K562 (cell line): ENCODE measurements at regions not wholly inside any gene's neighbourhood (a gene's known extent, or its start where the extent isn't known, plus 50 kb on each side); places are given as distances from the start of the nearest gene placed in this dataset.

Experiments used
- BCL6 ChIP-seq: fragments of 250-450 bp; sonication (Bioruptor Pico); IDR thresholded peaks from 2 replicates; pipeline ENCODE4 v1.4.0; 2020
- KLF13 ChIP-seq: fragments of 450-650 bp; IDR thresholded peaks from 2 replicates; pipeline ENCODE4 v1.6.1; 2016; ENCODE audit warnings: missing genetic modification characterization, low read depth, mild to moderate bottlenecking, missing compliant biosample characterization, moderate library complexity, borderline replicate concordance
- MYBL2 ChIP-seq, 2 experiments: fragments of 450-650 bp in 1 of 2; sonication (generic) in 1 of 2; formaldehyde crosslinking in 1 of 2; IDR thresholded peaks; 2 replicates each; pipeline versions ENCODE4 v1.6.1 to v1.8.1; 2017 to 2022; ENCODE audit warnings: borderline replicate concordance in 1 of 2, inconsistent platforms in 1 of 2, low read depth in 1 of 2, mild to moderate bottlenecking in 1 of 2, missing genetic modification reagents in 1 of 2, moderate library complexity in 1 of 2
- NRF1 ChIP-seq, 2 experiments: fragments of 450-650 bp; IDR thresholded peaks in 1 of 2; conservative IDR thresholded peaks in 1 of 2; 2 replicates each; pipeline ENCODE4 v1.6.1; 2014; ENCODE audit warnings: mild to moderate bottlenecking in 2 of 2
- RBM39 ChIP-seq: fragments of 200-400 bp; formaldehyde crosslinking; optimal IDR thresholded peaks from 2 replicates; pipeline ENCODE3; 2018; ENCODE audit warnings: low read depth, low read length
- TF ChIP-seq, protein P1 (sequence below), 3 experiments: IDR thresholded peaks in 2 of 3; conservative IDR thresholded peaks in 1 of 3; 2 replicates each; pipeline ENCODE4 v1.5.1; 2011 to 2012; ENCODE audit warnings: low read length in 3 of 3, mild to moderate bottlenecking in 3 of 3, control low read depth in 2 of 3, improper control_type of control experiment in 1 of 3, inconsistent platforms in 1 of 3, low read depth in 1 of 3, mixed read lengths in 1 of 3, moderate library complexity in 1 of 3; ENCODE audit not compliant: insufficient read depth in 2 of 3
- TF ChIP-seq, protein P2 (sequence below): fragments of 250-450 bp; sonication (Bioruptor Pico); IDR thresholded peaks from 2 replicates; pipeline ENCODE4 v1.4.0; 2020; ENCODE audit warnings: borderline replicate concordance
- TF ChIP-seq, protein P3 (sequence below): sonication (generic); formaldehyde crosslinking; IDR thresholded peaks from 2 replicates; pipeline ENCODE4 v1.9.0; 2022; ENCODE audit warnings: mild to moderate bottlenecking, missing genetic modification reagents

DNA sequence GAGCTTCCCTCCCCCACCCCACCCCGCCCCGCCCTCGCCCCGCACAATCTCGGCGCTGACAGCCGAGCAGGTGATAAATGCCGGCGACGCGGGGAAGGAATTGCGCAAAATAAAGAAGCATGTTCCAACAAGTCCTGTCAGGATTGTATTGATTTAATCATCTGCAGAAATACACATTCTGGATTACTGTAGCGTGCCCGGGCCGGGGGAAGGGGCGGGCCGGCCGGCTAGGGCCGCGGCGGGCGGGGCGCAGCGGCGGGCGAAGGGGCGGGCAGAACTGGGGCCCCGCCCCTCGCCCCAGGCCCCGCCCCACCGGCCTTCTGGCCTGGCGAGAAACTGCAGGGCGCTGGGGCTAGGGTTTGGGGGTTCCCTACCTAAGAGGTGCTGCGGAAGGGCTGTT, 88.9 kb upstream of the PAX2 start:
- TF ChIP-seq, protein P1, sequence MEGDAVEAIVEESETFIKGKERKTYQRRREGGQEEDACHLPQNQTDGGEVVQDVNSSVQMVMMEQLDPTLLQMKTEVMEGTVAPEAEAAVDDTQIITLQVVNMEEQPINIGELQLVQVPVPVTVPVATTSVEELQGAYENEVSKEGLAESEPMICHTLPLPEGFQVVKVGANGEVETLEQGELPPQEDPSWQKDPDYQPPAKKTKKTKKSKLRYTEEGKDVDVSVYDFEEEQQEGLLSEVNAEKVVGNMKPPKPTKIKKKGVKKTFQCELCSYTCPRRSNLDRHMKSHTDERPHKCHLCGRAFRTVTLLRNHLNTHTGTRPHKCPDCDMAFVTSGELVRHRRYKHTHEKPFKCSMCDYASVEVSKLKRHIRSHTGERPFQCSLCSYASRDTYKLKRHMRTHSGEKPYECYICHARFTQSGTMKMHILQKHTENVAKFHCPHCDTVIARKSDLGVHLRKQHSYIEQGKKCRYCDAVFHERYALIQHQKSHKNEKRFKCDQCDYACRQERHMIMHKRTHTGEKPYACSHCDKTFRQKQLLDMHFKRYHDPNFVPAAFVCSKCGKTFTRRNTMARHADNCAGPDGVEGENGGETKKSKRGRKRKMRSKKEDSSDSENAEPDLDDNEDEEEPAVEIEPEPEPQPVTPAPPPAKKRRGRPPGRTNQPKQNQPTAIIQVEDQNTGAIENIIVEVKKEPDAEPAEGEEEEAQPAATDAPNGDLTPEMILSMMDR (IDR thresholded peaks at IDR 0.05 in 2 of 3, conservative IDR thresholded peaks at IDR 0.05 in 1 of 3; ENCODE audit: insufficient read depth in 2 of 3, low read depth in 1 of 3, low read length in 3 of 3), result no peak
- TF ChIP-seq KLF13 (no peak), RBM39 (no peak), NRF1 (conservative IDR thresholded peaks at IDR 0.05 in 1 of 2, IDR thresholded peaks at IDR 0.05 in 1 of 2) (no peak), BCL6 (CRISPR knock-in tag) (no peak), MYBL2 (IDR thresholded peaks at IDR 0.05; ENCODE audit: low read depth) (no peak), MYBL2 (CRISPR knock-in tag; IDR thresholded peaks at IDR 0.05; ENCODE audit: borderline replicate concordance) (no peak)
- TF ChIP-seq, protein P2, sequence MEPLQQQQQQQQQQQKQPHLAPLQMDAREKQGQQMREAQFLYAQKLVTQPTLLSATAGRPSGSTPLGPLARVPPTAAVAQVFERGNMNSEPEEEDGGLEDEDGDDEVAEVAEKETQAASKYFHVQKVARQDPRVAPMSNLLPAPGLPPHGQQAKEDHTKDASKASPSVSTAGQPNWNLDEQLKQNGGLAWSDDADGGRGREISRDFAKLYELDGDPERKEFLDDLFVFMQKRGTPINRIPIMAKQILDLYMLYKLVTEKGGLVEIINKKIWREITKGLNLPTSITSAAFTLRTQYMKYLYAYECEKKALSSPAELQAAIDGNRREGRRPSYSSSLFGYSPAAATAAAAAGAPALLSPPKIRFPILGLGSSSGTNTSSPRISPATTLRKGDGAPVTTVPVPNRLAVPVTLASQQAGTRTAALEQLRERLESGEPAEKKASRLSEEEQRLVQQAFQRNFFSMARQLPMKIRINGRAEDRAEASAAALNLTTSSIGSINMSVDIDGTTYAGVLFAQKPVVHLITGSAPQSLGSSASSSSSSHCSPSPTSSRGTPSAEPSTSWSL (CRISPR knock-in tag), result no peak
- TF ChIP-seq, protein P3, sequence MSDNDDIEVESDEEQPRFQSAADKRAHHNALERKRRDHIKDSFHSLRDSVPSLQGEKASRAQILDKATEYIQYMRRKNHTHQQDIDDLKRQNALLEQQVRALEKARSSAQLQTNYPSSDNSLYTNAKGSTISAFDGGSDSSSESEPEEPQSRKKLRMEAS (CRISPR knock-in tag), result no peak
